CD4-positive, alpha-beta T cell treated with Interleukin-17A for 1 hour (primary cell): ENCODE measurements at regions not wholly inside any gene's neighbourhood (a gene's known extent, or its start where the extent isn't known, plus 50 kb on each side); places are given as distances from the start of the nearest gene placed in this dataset.

Source experiments
- DNase-seq: peaks from one replicate; pipeline ENCODE4 v3.0.0-alpha.2; 2020

DNA sequence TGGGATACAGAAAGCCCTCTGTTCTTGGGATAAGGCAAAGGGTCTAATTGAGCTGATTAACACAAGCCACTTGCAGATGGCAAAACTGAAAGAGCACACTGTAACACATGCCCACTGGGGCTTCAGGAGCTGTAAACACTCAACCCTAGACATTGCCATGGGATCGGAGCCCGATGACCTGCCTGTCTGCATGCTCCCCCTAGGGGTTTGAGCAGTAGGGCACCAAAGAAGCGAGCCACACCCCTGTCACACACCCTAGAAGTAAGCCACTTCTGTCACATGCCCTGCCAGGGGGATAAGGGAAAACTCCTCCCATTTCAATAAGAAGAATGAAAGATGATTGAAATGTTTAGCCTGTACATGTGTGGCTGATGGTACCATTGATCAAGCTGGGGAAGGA is 81.3 kb upstream of the IRX6 start:
- no peak for DNase-seq

DNA sequence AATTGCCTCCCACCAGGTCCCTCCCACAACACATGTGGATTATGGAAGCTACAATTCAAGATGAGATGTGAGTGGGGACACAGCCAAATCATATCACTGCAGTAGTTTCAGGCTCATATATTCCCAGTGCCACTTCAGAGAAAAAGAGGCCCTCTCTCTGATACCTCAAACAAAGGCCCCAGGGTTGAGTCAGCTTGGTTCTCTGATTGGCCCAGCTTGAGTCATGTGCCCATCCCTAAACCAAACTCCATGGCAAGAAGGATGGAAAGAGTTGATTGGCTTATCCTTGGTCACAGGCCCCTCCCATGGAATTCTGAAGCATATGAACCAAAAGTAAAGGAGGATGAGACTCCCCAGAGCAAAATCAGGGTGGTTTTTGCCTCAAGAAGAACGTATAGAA is 75.9 kb upstream of the IRX6 start:
- no peak for DNase-seq

DNA sequence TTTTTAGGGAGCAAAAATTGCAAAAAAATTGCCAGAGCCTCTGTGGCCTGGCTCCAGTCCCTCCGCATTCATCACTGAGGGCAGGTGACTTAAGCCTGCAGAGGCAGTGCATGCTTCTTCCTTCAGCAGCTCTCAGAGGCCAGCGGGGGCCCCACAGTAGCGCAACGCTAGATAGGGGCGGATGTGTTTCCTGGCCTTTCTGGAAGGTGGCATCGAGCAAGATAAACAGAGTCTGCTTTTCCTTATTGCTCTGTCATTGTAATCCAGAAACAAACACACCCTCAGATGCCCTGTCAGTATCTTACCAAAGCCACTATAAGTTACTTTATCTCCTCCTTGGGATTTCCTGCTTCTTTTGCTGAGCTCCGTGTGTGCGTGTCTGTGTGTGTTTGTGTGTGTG is 75.5 kb upstream of the IRX6 start:
- no peak for DNase-seq

DNA sequence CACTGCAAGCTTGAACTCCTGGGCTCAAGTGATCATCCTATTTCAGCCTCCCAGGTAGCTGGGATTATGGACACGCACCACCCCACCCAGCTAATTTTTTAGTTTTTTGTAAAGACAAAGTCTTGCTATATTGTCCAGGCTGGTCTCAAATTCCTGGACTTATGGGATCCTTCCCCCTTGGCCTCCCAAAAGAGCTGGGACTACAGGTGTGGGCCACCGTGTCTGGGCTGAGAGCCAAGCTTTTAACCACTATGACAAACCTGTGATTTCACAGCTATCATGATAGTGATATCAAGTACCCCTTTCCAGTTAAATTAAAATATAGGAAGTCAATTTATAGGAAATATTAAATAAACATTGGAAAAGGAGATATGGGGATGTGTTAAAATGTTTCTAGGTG is 74.6 kb upstream of the IRX6 start:
- no peak for DNase-seq

DNA sequence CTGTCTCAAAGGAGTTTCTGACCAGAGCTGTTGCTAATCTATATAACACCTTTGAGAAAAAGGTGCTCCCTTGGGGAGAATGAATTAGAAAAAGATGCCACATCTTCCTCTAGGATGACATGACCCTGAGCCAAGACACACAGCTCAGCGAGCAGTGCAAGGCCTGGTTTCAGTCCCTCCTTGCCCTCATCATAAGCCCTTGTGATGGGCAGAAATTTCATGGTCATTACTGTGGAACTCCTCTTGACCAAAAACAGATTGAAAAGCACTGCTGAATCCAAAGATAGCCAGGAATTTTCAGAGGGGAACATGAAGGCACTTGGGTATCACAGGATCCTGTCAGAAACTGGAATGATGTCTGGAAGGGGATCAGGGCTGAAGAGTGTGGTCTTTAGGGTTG is 74.1 kb upstream of the IRX6 start:
- DNase-seq: no peak

DNA sequence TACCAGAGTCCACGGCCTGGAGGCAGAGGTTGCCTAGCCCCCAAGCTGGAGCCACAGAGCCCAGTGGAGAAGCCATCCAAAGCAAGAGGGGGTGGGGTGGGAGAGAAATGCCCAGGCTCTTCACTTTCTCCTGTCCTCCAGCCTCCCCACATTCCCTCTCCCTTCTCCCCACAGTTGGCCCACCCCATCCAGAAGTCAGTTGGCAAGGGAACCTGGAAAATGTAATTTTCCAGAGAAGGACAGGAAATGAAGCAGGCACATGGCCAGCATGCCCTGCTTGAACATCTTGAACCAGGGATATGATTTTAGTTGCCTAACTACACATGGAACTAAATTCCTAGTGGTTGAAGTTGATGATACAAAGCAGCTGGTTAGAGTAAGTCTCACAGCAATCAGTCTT is 73.3 kb upstream of the IRX6 start:
- DNase-seq: no peak

DNA sequence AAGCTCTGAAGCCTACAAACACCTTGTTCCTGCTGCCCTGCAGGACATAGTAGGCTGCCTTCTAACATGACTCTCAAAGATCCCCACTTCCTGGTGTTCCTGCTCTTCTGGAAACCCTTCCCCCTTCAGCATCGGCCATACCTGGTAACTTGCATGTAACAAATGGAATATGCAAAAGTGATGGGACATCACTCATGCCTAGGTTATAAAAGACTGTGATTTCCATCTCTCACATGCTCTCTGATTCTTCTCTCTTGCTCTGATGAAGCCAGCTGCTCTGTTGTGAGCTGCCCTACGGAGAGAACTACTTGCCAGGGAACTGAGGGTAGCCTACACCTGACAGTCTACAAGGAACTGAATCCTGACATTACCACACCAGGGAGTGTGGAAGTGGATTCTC is 72.9 kb upstream of the IRX6 start:
- no peak for DNase-seq

DNA sequence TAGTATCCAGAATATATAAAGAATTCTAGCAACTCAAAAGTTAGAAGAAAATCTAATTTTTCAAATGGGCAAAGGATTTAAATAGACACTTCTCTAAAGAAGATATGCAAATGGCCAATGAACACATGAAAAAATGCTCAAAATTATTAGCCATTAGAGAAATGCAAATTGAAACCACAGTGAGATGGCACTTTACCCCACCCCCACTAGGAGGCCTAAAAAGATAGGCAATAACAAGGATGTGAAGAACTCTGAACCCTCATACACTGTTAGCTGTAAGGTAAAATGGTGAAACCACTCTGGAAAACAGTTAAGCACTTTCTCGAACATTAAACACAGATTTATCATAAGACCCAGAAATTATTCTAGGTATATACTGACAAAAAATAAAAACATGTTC is 71.4 kb upstream of the IRX6 start:
- DNase-seq: no peak

DNA sequence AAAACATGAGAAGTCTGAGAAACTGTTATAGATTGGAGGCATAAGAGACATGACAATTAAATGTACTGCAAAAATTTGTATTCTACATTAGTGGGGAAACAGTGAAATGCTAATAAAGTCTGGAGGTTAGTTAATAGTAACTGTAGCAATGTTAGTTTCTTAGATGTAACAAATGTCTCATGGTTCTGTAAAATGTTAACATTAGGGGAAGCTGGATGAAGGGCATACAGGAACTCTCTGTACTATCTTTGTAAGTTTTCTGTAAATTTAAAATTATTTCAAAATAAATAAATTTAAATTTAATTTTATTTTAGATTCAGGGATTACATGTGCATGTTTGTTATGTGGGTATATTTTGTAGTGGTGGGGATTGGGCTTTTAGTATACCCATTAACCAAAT is 70.0 kb upstream of the IRX6 start:
- no peak for DNase-seq

DNA sequence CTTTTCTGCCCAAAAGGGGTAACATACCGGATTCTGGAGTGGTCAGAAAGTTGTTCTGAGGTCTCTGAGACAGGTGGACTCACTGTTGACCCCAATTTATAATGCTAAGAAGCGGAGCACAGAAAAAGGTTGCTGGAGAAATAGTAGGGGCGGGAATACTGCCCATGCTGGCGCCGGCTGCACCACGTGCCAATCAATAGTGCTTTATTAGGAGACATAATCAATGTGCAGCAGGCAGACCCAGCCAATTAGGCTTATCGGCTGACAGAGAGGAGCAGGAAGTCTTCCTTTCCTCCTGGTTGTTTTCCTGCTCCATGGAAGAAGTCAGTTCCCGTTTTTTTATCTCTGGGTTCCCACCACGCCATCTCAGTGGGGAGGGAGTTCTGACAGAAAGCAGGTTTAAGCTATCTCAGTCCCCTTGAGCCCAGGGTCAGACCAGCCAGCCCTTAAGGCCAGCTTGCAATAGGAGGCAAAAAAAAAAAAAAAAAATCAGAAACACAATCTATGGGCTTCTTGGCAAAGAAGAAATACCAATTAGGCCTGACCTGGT is 68.2 kb upstream of the IRX6 start:
- DNase-seq: no peak

DNA sequence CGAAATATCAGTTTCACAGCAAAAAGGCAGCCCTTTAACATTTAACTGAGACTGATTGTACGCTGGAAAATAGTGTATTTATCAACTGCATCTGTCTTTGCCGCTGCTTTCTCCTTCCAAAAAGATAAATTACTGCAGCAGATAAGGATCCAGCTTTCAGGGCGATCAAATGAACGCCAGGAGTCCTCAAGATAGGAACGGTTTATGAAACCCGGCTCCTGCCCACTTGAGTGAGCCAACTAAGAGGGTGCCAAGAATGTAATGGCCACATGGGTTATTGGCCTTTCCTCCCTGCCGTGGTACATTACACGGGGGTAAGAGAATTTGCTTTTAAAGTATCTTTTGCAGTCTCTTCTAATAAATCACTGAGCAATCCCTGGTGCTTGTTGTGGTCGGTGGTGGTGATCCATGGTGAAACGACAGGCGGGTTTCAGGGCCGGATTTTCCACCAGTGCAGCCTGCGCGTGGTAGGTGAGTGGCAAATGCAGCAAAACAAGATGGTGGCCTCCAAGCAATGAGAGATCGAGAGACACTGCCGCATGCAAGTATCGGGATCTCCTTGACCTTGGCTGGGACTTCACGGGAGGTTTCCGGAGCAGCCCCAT is 67.5 kb upstream of the IRX6 start:
- DNase-seq: no peak

DNA sequence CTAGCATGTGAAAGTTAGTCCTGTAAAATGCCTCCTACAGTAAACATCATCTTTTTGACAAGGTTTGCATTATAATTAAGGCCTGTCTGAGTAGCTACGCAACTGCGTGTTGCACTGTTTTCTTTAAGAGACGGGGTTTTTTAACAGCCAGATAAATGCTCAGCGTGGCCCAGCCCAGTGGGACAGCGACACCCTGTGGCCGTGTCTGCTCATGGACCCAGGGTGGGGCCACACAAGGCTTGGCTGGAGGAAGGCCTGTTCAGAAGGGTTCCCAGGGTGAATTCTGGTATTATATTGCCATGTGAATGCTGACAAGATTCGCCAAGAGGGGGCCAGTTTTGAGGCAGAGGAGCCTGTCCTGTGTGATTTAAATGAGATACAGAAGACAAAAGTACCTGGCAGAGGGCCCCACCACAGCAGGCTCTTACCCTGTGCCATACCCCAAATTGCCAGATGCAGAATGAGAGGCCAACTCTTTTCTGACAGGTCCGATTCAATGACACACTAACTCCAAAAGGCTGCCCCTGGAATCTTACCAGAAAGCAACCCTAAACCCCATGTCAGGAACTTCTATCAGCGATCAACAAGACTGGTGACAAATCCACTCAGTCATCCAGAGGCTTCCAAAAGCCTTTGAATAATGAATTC is 65.9 kb upstream of the IRX6 start:
- peak; percentile 21 for DNase-seq

DNA sequence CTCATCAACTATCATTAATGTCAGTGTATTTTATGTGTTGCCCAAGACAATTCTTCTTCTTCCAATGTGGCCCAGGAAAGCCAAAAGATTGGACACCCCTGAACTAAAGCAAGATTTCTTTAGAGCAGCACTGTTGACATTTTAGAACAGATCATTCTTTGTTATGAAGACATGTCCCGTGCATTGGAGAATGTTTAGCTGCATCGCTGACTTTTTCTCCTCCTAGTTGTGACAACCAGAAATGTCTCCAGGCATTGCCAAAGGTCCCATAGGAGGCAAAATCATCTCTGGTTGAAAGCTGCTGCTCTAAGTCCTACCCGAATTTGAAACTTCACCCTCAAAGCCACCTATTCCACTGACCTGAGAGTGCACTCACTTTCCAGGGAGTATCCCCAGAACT is 62.7 kb upstream of the IRX6 start:
- no peak for DNase-seq

DNA sequence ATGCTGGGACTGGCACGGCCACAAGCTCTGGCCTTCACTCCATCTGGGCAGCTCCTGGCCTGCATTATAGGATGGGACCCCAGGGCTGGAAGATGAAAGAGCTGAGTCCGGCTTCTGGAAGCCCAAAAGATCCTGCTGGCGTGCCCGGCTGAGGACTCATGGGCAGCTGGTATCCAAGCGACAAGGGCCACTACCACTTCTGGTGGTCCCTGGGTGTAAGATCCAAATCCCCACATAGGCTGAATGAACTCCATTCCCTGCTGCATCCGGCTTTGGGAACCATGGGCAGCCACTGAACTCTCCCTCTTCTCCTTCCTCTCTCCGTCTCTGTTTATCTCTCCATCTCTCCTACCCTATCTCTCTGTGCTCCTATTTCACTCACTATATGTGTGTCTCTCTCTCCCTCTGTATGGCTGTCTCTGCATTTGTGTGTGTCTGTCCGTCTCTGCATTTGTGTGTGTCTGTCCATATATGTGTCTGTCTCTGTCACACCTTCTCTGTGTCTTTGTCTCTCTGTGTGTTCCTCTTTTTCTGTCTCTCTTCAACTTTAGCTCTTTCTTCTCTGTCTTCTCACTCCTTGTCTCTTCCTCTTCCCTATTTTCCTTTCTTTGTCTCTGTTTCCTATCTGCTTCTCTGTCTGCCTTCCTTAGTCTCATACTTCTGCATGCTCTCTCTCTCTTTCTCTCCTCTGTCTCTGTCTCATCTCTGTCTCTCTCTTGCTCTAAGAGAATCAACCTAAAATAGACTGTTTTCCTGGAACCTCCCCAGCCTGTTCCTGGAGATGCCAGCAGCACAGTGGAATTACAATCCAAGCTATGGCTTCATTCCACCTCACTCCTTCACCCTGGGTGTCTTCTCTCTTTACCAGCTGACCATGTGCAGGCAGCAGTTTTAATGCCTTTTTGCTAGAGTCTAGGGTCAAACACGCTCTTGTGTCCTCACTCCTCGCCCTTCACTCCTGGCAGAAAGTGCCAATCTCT is 60.4 kb upstream of the IRX6 start:
- no peak for DNase-seq

DNA sequence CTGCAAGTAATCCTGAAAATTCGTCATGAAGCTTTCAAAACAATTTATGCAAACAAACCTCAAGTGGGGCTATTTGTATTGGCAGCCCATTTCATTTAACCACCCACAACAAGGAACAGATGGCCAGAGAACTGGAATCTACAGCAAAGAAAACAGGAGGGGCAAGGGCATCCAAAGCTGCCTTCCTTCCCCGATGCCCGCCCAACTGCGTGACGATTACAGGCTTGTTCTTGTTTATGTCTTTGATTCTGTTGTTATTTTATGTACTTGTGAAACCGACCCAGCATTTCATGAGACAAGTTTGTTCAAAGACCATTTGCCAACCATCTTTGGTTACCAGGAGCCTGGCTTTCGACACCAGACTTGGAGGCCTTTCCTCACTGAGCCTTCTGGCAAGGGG is 59.1 kb upstream of the IRX6 start:
- no peak for DNase-seq

DNA sequence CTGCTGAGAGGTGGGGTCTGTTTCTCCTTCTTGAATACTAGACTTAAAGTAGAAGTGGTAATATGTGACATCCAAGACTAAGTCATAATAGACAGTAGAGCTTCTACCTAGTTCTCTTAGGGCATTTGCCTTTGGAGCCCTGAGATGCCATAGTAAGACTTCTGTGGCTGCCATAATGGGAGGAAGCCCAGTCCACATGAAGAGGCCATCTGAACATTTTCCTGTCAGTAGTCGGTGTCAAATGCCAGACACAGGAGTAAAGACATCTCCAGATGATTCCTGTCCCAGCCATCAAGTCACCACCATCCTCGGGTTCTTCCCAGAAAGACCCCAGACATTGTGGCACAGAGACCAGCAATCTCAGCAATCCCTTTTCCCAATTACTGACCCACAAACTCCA is 58.1 kb upstream of the IRX6 start:
- DNase-seq: no peak

DNA sequence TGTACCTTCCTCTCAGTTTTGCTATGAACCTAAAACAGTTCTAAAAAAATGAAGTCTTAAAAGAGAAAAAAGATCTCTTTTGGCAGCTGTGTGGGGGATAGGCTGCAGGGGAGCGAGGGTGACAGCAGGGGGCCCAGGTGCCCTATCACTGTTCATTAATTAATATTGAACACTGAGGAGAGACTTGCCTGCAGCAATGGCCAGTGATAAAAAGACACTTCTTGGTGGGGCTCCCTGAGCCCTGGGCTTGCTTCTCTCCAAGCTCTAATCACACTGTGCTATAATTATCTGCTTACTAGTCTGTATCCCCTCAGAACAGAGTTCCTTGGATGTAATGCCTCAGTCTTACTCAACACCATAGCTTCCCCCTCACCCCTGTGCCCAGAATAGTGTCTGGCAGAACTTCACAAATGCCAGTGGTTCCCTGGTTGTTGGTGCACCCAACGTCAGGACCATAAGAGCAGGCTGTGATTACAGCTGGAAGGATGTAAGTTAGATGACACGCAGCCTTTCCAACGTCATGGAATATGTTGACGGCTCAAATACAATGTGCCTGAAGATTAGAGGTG is 52.0 kb upstream of the IRX6 start:
- no peak for DNase-seq

DNA sequence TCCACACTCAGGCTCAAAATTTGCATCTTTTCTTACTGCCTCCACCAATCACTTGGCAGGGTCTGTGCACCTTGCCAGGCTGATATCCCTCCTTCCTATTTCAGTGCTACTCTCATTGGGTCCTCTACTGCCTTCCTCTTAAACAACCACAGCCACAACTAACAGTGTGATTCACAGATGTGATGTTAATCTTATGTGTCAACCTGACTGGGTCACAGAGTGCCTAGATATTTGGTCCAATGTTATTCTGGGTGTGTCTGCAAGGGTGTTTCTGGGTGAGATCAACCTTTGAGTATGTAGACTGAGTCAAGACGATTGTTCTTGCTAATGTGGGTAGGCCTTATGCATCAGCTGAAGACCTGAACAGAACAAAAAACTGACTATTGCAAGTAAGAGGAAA is 51.3 kb upstream of the IRX6 start:
- DNase-seq: no peak

DNA sequence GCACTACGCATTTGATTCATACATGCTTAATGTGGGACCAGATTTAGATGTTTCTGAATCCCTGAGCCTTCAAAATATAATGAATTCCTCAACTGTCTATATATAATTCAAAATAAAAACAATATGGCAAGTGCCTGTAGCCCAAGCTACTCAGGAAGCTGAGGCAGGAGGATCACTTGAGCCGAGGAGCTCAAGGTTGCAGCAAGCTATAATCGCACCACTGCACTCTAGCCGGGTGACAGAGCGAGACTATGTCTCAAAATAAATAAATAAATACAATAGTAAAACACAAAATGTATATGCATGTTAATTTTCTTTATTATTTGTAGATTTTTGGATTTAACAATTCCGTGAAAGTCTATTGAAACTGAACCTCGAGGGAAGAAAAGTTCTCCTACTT is 50.6 kb upstream of the IRX6 start:
- DNase-seq: no peak

DNA sequence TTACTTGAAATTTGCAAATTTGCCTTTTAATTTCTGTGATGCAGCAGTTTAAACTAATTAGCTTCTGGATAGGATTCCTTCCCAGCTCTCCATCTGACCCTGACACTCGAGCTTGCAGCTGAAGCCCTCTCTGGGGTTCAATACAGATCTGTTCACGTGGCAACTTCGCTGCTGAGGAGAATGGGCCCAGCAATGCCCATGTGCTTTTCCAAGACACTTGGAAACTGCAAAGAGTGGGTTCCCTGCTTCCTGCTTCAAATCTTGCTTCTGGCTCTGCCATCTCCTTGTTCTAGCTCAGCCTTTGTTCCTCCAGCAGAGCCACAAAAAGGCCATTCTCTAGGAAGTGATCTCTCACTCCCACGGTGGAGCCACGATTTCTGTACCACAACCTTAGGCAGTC is 50.0 kb upstream of the IRX6 start:
- no peak for DNase-seq
